PC-3 (cell line): ENCODE measurements at regions not wholly inside any gene's neighbourhood (a gene's known extent, or its start where the extent isn't known, plus 50 kb on each side); places are given as distances from the start of the nearest gene placed in this dataset.

Source experiments
- ATAC-seq: fragments of 200-7000 bp; cut with Tn5 transposase; 2 replicates; pipeline ENCODE4 v1.9.1; 2020; ENCODE audit warnings: mild to moderate bottlenecking, moderate library complexity
- BruUV-seq: library from RNA; stranded (reverse); fragments of 400-500 nt; replicated peaks from 2 replicates; lab custom pipeline; 2021; lab: Mats Ljungman, UMichigan
- CTCF ChIA-PET: fragments of 300-600 bp; sonication (Branson Sonifier 250); formaldehyde crosslinking; loops from one replicate; lab custom pipeline; 2022; ENCODE audit warnings: antibody characterized with exemption; lab: Charles Lee
- POLR2A ChIA-PET: fragments of 300-600 bp; sonication (Branson Sonifier 250); formaldehyde crosslinking; loops from one replicate; lab custom pipeline; 2022; ENCODE audit warnings: antibody characterized with exemption; ENCODE audit not compliant: unreplicated experiment; lab: Charles Lee
- DNase-seq: peaks from one replicate; pipeline ENCODE4 v3.0.0-alpha.2; 2015
- H2AFZ ChIP-seq: fragments of 300-600 bp; sonication (generic); 2 replicates; pipeline ENCODE4 v1.6.0; 2016; ENCODE audit warnings: antibody characterized with exemption, low read length
- H3F3A ChIP-seq: fragments of 300-600 bp; sonication (generic); one replicate; pipeline ENCODE4 v1.6.0; 2017; ENCODE audit warnings: antibody characterized with exemption, low read length, control low read depth, mild to moderate bottlenecking; ENCODE audit not compliant: unreplicated experiment
- H3K27ac ChIP-seq: fragments of 300-600 bp; sonication (generic); 2 replicates; pipeline ENCODE4 v1.5.1; 2016; ENCODE audit warnings: mild to moderate bottlenecking, low read length
- H3K27me3 ChIP-seq: fragments of 300-600 bp; sonication (generic); 2 replicates; pipeline ENCODE4 v1.6.1; 2016; ENCODE audit warnings: low read length, mixed read lengths
- H3K36me3 ChIP-seq: fragments of 300-600 bp; sonication (generic); 2 replicates; pipeline ENCODE4 v1.6.1; 2016; ENCODE audit warnings: low read depth, mixed run types, low read length, mixed read lengths
- H3K4me1 ChIP-seq: fragments of 300-600 bp; sonication (generic); 2 replicates; pipeline ENCODE4 v1.5.1; 2016; ENCODE audit warnings: low read length; ENCODE audit not compliant: insufficient read depth
- H3K4me2 ChIP-seq: fragments of 300-600 bp; sonication (generic); 2 replicates; pipeline ENCODE4 v1.6.0; 2016; ENCODE audit warnings: low read length
- H3K4me3 ChIP-seq: fragments of 300-600 bp; sonication (generic); 2 replicates; pipeline ENCODE4 v1.5.1; 2016; ENCODE audit warnings: mild to moderate bottlenecking, low read length, mixed read lengths
- H3K79me2 ChIP-seq: fragments of 300-600 bp; sonication (generic); 2 replicates; pipeline ENCODE4 v1.6.1; 2017; ENCODE audit warnings: low read length, mixed read lengths
- H3K9ac ChIP-seq: fragments of 300-600 bp; sonication (generic); 2 replicates; pipeline ENCODE4 v1.6.0; 2016; ENCODE audit warnings: mild to moderate bottlenecking, low read length
- H3K9me2 ChIP-seq: fragments of 300-600 bp; sonication (generic); replicated peaks from 2 replicates; pipeline ENCODE4 v1.6.1; 2016; ENCODE audit warnings: mixed run types, low read length, mixed read lengths
- H3K9me3 ChIP-seq: fragments of 300-600 bp; sonication (generic); 2 replicates; pipeline ENCODE4 v1.6.1; 2016; ENCODE audit warnings: low read length, mixed read lengths
- H4K20me1 ChIP-seq: fragments of 300-600 bp; sonication (generic); 2 replicates; pipeline ENCODE4 v1.6.1; 2016; ENCODE audit warnings: low read length, mixed read lengths
- CTCF ChIP-seq: fragments of 300-600 bp; sonication (generic); conservative IDR thresholded peaks from 2 replicates; pipeline ENCODE4 v1.5.1; 2017; ENCODE audit warnings: antibody characterized with exemption, low read depth, mild to moderate bottlenecking, low read length
- EZH2 ChIP-seq: fragments of 300-600 bp; sonication (generic); IDR thresholded peaks from one replicate; pipeline ENCODE4 v1.6.1; 2017; ENCODE audit warnings: antibody characterized with exemption, mild to moderate bottlenecking, low read length; ENCODE audit not compliant: unreplicated experiment
- EZH2phosphoT487 ChIP-seq: fragments of 300-600 bp; sonication (generic); IDR thresholded peaks from 2 replicates; pipeline ENCODE4 v1.6.1; 2018; ENCODE audit warnings: mild to moderate bottlenecking, antibody characterized with exemption, low read length, borderline replicate concordance
- intact Hi-C: fragments of 100-400 bp; cut with micrococcal nuclease; formaldehyde crosslinking; loops from 2 replicates; pipeline ENCODE4 v1.9.0; 2023

GRCh38 chr7:125119559-125120115 is 190.0 kb upstream of the POT1 start:
- no TSS peak for BruUV-seq
- no peak for TF ChIP-seq CTCF
- TF ChIP-seq EZH2phosphoT487, result no peak
- TF ChIP-seq EZH2, result no peak
- Histone ChIP-seq H3K9ac (no peak overlapping the region), H3K79me2 (no peaks in the 10 kb centered on the region), H3K27ac (no peak overlapping the region), H4K20me1 (no peaks in the 10 kb centered on the region), H3K27me3 (no peaks in the 10 kb centered on the region), H3K4me2 (no peak overlapping the region), H2AFZ (no peak overlapping the region), H3K9me3 (no peaks in the 10 kb centered on the region), H3K4me3 (no peak overlapping the region), H3K9me2 (no peaks in the 10 kb centered on the region), H3K4me1 (no peaks in the 10 kb centered on the region), H3K36me3 (no peaks in the 10 kb centered on the region), H3F3A (no peaks in the 10 kb centered on the region)
- intact Hi-C loops, result no loop called here
- CTCF ChIA-PET, result no interaction called here
- ATAC-seq (no peak), DNase-seq (no peak)
- POLR2A ChIA-PET, result no interaction called here

- H4K20me1 ChIP-seq, result no peaks in the 10 kb centered on the region
- H3K27me3 ChIP-seq, result no peaks in the 10 kb centered on the region
- H3K4me2 ChIP-seq, result no peak overlapping the region
- H3K4me3 ChIP-seq, result no peak overlapping the region
- H3K79me2 ChIP-seq, result no peaks in the 10 kb centered on the region
- DNase-seq (no peak), ATAC-seq (no peak)
- H3K36me3 ChIP-seq, result no peaks in the 10 kb centered on the region
- no peak overlapping the region for H3K27ac ChIP-seq
- H3K9me2 ChIP-seq, result no peaks in the 10 kb centered on the region
- no peaks in the 10 kb centered on the region for H3F3A ChIP-seq
- ChIA-PET CTCF (no interaction called here), POLR2A (no interaction called here)
- H3K9ac ChIP-seq, result no peak overlapping the region
- H2AFZ ChIP-seq, result no peak overlapping the region
- H3K9me3 ChIP-seq, result no peaks in the 10 kb centered on the region
- intact Hi-C loops, result no loop called here
- no peaks in the 10 kb centered on the region for H3K4me1 ChIP-seq
- BruUV-seq, result no TSS peak
- TF ChIP-seq CTCF, result no peak
- TF ChIP-seq EZH2, result no peak
These were observed 188.8 kb upstream of the POT1 start for GRCh38 chr7:125118444-125118843.

- ATAC-seq (peak; percentile 78), DNase-seq (peak; percentile 42)
- H3K4me1 ChIP-seq, result 0 out of 2 replicates have a peak, but pooled peaks cover 7% of the 10 kb centered on the region
- CTCF ChIA-PET, result no interaction called here
- no peaks in the 10 kb centered on the region for H3K9me2 ChIP-seq
- no peaks in the 10 kb centered on the region for H3K9me3 ChIP-seq
- POLR2A ChIA-PET, result interaction anchor here (0.5 kb wide), 1 partner anchor 295 kb away, joined by 3 read pairs; no protein-coding TSS in a partner anchor
- H3K9ac ChIP-seq, result no peak overlapping the region
- no peaks in the 10 kb centered on the region for H3K36me3 ChIP-seq
- no peaks in the 10 kb centered on the region for H3K79me2 ChIP-seq
- intact Hi-C loops, result no loop called here
- no peak overlapping the region for H3K4me3 ChIP-seq
- H3K27ac ChIP-seq, result no peak overlapping the region
- no peaks in the 10 kb centered on the region for H3K27me3 ChIP-seq
- H3K4me2 ChIP-seq, result no peak overlapping the region
- no peaks in the 10 kb centered on the region for H3F3A ChIP-seq
- TF ChIP-seq CTCF, result no peak
- TF ChIP-seq EZH2, result no peak
- no peak for TF ChIP-seq EZH2phosphoT487
- H2AFZ ChIP-seq, result no peak overlapping the region
- BruUV-seq, result no TSS peak
- no peaks in the 10 kb centered on the region for H4K20me1 ChIP-seq
These were observed 183.2 kb upstream of the POT1 start for GRCh38 chr7:125112850-125113249.
